Upper lobe of right lung (tissue), 1 donor: ENCODE measurements at regions not wholly inside any gene's neighbourhood (a gene's known extent, or its start where the extent isn't known, plus 50 kb on each side); places are given as distances from the start of the nearest gene placed in this dataset.

ENCODE experiments used
- ATAC-seq: fragments of 200-7000 bp; cut with Tn5 transposase; one replicate; pipeline ENCODE4 v1.9.1; 2020; ENCODE audit warnings: mild to moderate bottlenecking, moderate library complexity
- DNase-seq: peaks from one replicate; pipeline ENCODE4 v3.0.0-alpha.2; 2020
- H3K27ac ChIP-seq: fragments of 200-600 bp; one replicate; pipeline ENCODE4 v1.8.0; 2022
- H3K27me3 ChIP-seq: fragments of 200-600 bp; one replicate; pipeline ENCODE4 v1.8.0; 2022; ENCODE audit warnings: mild to moderate bottlenecking
- H3K36me3 ChIP-seq: fragments of 200-600 bp; one replicate; pipeline ENCODE4 v1.8.0; 2022
- H3K4me1 ChIP-seq: fragments of 200-600 bp; one replicate; pipeline ENCODE4 v1.8.0; 2022
- H3K4me3 ChIP-seq: fragments of 200-600 bp; one replicate; pipeline ENCODE4 v1.8.0; 2022; ENCODE audit warnings: mild to moderate bottlenecking
- H3K9me3 ChIP-seq: fragments of 200-600 bp; one replicate; pipeline ENCODE4 v1.8.0; 2022
- CTCF ChIP-seq: fragments of 200-600 bp; IDR thresholded peaks from one replicate; pipeline ENCODE4 v1.8.0; 2022; ENCODE audit warnings: antibody characterized with exemption
- intact Hi-C: fragments of 100-400 bp; cut with DNase I; formaldehyde crosslinking; loops from one replicate; pipeline ENCODE4 v1.11.0; 2022
- donor health status: DM: no; HTN: yes; CAD: no; lungs with severe emphysema.

- no peak overlapping the region for H3K4me3 ChIP-seq
- TF ChIP-seq CTCF = no peak
- ATAC-seq (no peak), DNase-seq (no peak)
- H3K9me3 ChIP-seq = no peaks in the 10 kb centered on the region
- H3K27ac ChIP-seq = no peak overlapping the region
- intact Hi-C loops = no loop called here
- H3K27me3 ChIP-seq = no peaks in the 10 kb centered on the region
- no peaks in the 10 kb centered on the region for H3K4me1 ChIP-seq
- H3K36me3 ChIP-seq = no peaks in the 10 kb centered on the region
These were observed 157.1 kb upstream of the SMLR1 start for GRCh38 chr6:130670142-130670541.

GRCh38 chr6:130671119-130671518, 156.1 kb upstream of the SMLR1 start:
- no peak for TF ChIP-seq CTCF
- Histone ChIP-seq H3K4me1 (no peaks in the 10 kb centered on the region), H3K4me3 (no peak overlapping the region), H3K27ac (peak overlapping the region; percentile 20), H3K27me3 (no peaks in the 10 kb centered on the region), H3K36me3 (no peaks in the 10 kb centered on the region), H3K9me3 (no peaks in the 10 kb centered on the region)
- DNase-seq = no peak
- intact Hi-C loops = no loop called here
- no peak for ATAC-seq

- H3K27ac ChIP-seq = peak overlapping the region; percentile 20
- intact Hi-C loops = no loop called here
- H3K36me3 ChIP-seq = no peaks in the 10 kb centered on the region
- no peak overlapping the region for H3K4me3 ChIP-seq
- no peaks in the 10 kb centered on the region for H3K4me1 ChIP-seq
- H3K27me3 ChIP-seq = no peaks in the 10 kb centered on the region
- DNase-seq = no peak
- no peaks in the 10 kb centered on the region for H3K9me3 ChIP-seq
- no peak for TF ChIP-seq CTCF
- peak; percentile 61 for ATAC-seq
These were observed 155.6 kb upstream of the SMLR1 start for GRCh38 chr6:130671577-130671976.

GRCh38 chr6:130672153-130672552, 155.1 kb upstream of the SMLR1 start:
- intact Hi-C loops = no loop called here

GRCh38 chr6:130674604-130675003, 152.6 kb upstream of the SMLR1 start:
- intact Hi-C loops = no loop called here
- Histone ChIP-seq H3K27ac (no peak overlapping the region), H3K4me1 (peaks cover 4% of the 10 kb centered on the region), H3K27me3 (no peaks in the 10 kb centered on the region), H3K4me3 (no peak overlapping the region), H3K9me3 (no peaks in the 10 kb centered on the region), H3K36me3 (no peaks in the 10 kb centered on the region)
- DNase-seq (no peak), ATAC-seq (no peak)
- no peak for TF ChIP-seq CTCF

More at GRCh38 chr6:130672153-130672552, 155.1 kb upstream of the SMLR1 start:
- ATAC-seq = no peak
- Histone ChIP-seq H3K4me1 (no peaks in the 10 kb centered on the region), H3K27ac (no peak overlapping the region), H3K9me3 (no peaks in the 10 kb centered on the region), H3K36me3 (no peaks in the 10 kb centered on the region), H3K27me3 (no peaks in the 10 kb centered on the region), H3K4me3 (no peak overlapping the region)
- TF ChIP-seq CTCF = no peak
- no peak for DNase-seq

GRCh38 chr6:130675072-130675471, 152.1 kb upstream of the SMLR1 start:
- Histone ChIP-seq H3K27ac (no peak overlapping the region), H3K4me1 (peaks cover 4% of the 10 kb centered on the region), H3K27me3 (no peaks in the 10 kb centered on the region), H3K36me3 (no peaks in the 10 kb centered on the region), H3K4me3 (no peak overlapping the region), H3K9me3 (no peaks in the 10 kb centered on the region)
- TF ChIP-seq CTCF = no peak
- intact Hi-C loops = no loop called here
- no peak for ATAC-seq
- DNase-seq = no peak
